ENCODE measurements at regions not wholly inside any gene's neighbourhood (a gene's known extent, or its start where the extent isn't known, plus 50 kb on each side); places are given as distances from the start of the nearest gene placed in this dataset.

- Histone ChIP-seq H2AK5ac (ENCODE audit: low read depth, low read length) (no peak overlapping the region; the same call in 1 of the 2 replicates), H2AFZ (ENCODE audit: low read length) (no peak overlapping the region), H2BK5ac (ENCODE audit: low read depth, low read length) (peak overlapping the region; percentile 8; the same call in 1 of the 2 replicates), H3K4me3 (ENCODE audit: extremely low read depth in 1 of 4, insufficient read depth in 2 of 4, low read depth in 3 of 4, low read length in 4 of 4) (no peak overlapping the region), H3K9me3 (ENCODE audit: insufficient read depth in 2 of 2, low read depth in 1 of 2, low read length in 1 of 2) (no peaks in the 10 kb centered on the region), H4K91ac (replicated peaks; ENCODE audit: insufficient read length, low read length) (no peak overlapping the region), H3K4me1 (replicated peaks in 1 of 4; ENCODE audit: control insufficient read depth in 3 of 4, insufficient read depth in 4 of 4, low read length in 3 of 4) (peaks cover 2 to 23% (median 17%) of the 10 kb centered on the region in 4 experiments; a peak in 6 of 7 replicates), H2BK15ac (ENCODE audit: low read length) (no peak overlapping the region), H4K20me1 (replicated peaks in 1 of 2; ENCODE audit: control insufficient read depth in 1 of 2, insufficient read depth in 2 of 2, low read length in 2 of 2) (no peaks in the 10 kb centered on the region), H4K5ac (ENCODE audit: insufficient read length, low read depth, low read length) (no peak overlapping the region), H3K18ac (ENCODE audit: extremely low read depth, low read length) (no peak overlapping the region), H2BK20ac (ENCODE audit: low read length) (no peak overlapping the region), H2BK120ac (replicated peaks; ENCODE audit: low read depth, low read length) (no peak overlapping the region), H2BK12ac (ENCODE audit: low read depth, low read length) (peak overlapping the region; percentile 32; the same call in 1 of the 2 replicates), H3K14ac (ENCODE audit: insufficient read length) (no peak overlapping the region), H3K27me3 (replicated peaks in 1 of 4; ENCODE audit: control insufficient read depth in 3 of 4, extremely low read depth in 1 of 4, insufficient read depth in 3 of 4, low read length in 3 of 4) (no peaks in the 10 kb centered on the region), H3K23ac (ENCODE audit: insufficient read length) (no peak overlapping the region), H3K9ac (replicated peaks in 1 of 4; ENCODE audit: extremely low read depth in 1 of 4, low read depth in 3 of 4, low read length in 3 of 4) (no peak overlapping the region), H3K56ac (replicated peaks; ENCODE audit: insufficient read length, low read depth, low read length) (no peak overlapping the region), H3K23me2 (ENCODE audit: low read depth, low read length) (no peaks in the 10 kb centered on the region), H3K79me1 (ENCODE audit: low read depth, low read length) (no peaks in the 10 kb centered on the region; the same call in 1 of the 2 replicates), H3K27ac (ENCODE audit: low read depth, low read length) (no peak overlapping the region), H3K36me3 (ENCODE audit: control insufficient read depth in 2 of 4, insufficient read depth in 4 of 4, low read length in 3 of 4) (no peaks in the 10 kb centered on the region), H4K8ac (ENCODE audit: extremely low read depth, insufficient read depth, low read length) (no peak overlapping the region; the same call in 1 of the 2 replicates), H3K79me2 (ENCODE audit: control insufficient read depth in 1 of 2, insufficient read depth in 2 of 2, low read length in 2 of 2) (no peaks in the 10 kb centered on the region), H3K4ac (replicated peaks; ENCODE audit: insufficient read length, low read depth, low read length) (no peak overlapping the region), H3K4me2 (ENCODE audit: insufficient read depth in 1 of 2, low read depth in 2 of 2, low read length in 2 of 2) (no peak overlapping the region)
- CTCF ChIA-PET (ENCODE audit: partially characterized antibody) = interaction anchor here (0.9 to 1.1 kb wide), 2 partner anchors 29 to 63 kb away, joined by 3 read pairs; no protein-coding TSS in a partner anchor
- POLR2A ChIA-PET (ENCODE audit: partially characterized antibody) = interaction anchor here (0.7 kb wide), 1 partner anchor 71 kb away, joined by 3 read pairs; no protein-coding TSS in a partner anchor
- FAIRE-seq (no peak), DNase-seq (ENCODE audit: low read depth in 1 of 2, low spot score in 2 of 2) (no peak)
- no peak for TF ChIP-seq CBX8 (IDR thresholded peaks at IDR 0.05; ENCODE audit: borderline replicate concordance, low read depth, low read length)
- no peak for TF ChIP-seq SP1 (IDR thresholded peaks at IDR 0.05; ENCODE audit: low read depth, low read length)
- TF ChIP-seq ZNF274 (IDR thresholded peaks at IDR 0.05; ENCODE audit: borderline replicate concordance, extremely low read depth, low read length) = no peak
- TF ChIP-seq RFX5 (IDR thresholded peaks at IDR 0.05; ENCODE audit: borderline replicate concordance, low read depth, low read length) = no peak
- no peak for TF ChIP-seq RXRA (IDR thresholded peaks at IDR 0.05; ENCODE audit: insufficient read depth, low read depth, low read length)
- no peak for TF ChIP-seq BACH1 (IDR thresholded peaks at IDR 0.05; ENCODE audit: low read length)
- no peak for TF ChIP-seq HDAC2 (IDR thresholded peaks at IDR 0.05; ENCODE audit: borderline replicate concordance in 1 of 2, low read depth in 2 of 2, low read length in 2 of 2)
- 95% methylated on average over 3 of the region's 3 CpGs; no CpG with 5 or more reads in 1 of the 2 experiments for WGBS, 2 experiments (ENCODE audit: extremely low coverage in 1 of 2, insufficient coverage in 1 of 2, insufficient read length in 1 of 2, insufficient replicate concordance in 2 of 2, low coverage in 1 of 2, low lambda C conversion rate in 2 of 2, missing lambda C conversion rate in 1 of 2)
These were observed 494.3 kb downstream of the STK39 start for GRCh38 chr2:167753142-167753541.
